ENCODE measurements at regions not wholly inside any gene's neighbourhood (a gene's known extent, or its start where the extent isn't known, plus 50 kb on each side); places are given as distances from the start of the nearest gene placed in this dataset.

DNA sequence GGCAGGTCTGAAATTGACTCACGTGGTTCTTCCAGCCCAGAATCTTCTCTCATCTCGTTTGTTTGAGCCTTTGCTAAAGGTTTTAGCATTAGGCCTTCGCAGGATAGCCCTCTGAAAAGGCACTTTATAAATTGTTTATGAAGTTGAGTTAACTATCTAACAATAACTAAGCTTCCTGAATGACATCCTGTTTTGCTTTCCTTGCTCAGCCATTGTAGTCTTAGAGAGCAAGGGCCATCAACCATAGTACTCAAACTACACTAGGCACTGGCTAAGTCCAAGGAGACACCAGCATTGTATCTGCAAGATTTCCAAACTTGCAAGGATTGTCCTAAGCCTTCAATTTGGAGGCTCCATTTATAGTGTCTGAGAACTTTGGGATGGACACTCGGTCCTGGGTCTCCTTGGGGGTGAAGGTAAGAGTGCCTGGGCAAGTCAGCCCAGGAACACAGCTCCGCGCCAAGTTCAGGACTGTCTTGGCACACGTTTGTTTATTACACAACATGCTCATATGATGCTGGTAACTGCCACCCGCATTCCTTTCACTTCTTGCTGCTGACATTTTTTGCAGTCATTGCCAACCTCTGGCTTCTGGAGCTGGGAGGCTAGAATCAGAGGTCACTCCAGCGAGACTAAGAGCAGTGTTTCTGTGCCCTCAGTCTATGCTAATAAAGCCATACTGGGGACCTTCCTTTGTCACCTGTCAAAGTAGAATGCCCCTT is 151.1 kb downstream of the ESM1 start:
- TF ChIP-seq EP300 (IDR thresholded peaks at IDR 0.05; ENCODE audit: borderline replicate concordance) (no peak), CEBPB (IDR thresholded peaks at IDR 0.05) (no peak), FOXM1 (IDR thresholded peaks at IDR 0.05; ENCODE audit: borderline replicate concordance, low read depth) (no peak), TAF1 (IDR thresholded peaks at IDR 0.05; ENCODE audit: low read depth) (no peak), RAD21 (IDR thresholded peaks at IDR 0.05; ENCODE audit: low read depth) (no peak), YY1 (IDR thresholded peaks at IDR 0.05; ENCODE audit: low read depth) (no peak), NFIC (IDR thresholded peaks at IDR 0.05) (no peak), CREB1 (IDR thresholded peaks at IDR 0.05; ENCODE audit: low read depth) (no peak), ZBTB7A (IDR thresholded peaks at IDR 0.05; ENCODE audit: low read depth) (no peak)
- TF ChIP-seq, protein P1, sequence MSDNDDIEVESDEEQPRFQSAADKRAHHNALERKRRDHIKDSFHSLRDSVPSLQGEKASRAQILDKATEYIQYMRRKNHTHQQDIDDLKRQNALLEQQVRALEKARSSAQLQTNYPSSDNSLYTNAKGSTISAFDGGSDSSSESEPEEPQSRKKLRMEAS (IDR thresholded peaks at IDR 0.05), result no peak
- TF ChIP-seq, protein P2, sequence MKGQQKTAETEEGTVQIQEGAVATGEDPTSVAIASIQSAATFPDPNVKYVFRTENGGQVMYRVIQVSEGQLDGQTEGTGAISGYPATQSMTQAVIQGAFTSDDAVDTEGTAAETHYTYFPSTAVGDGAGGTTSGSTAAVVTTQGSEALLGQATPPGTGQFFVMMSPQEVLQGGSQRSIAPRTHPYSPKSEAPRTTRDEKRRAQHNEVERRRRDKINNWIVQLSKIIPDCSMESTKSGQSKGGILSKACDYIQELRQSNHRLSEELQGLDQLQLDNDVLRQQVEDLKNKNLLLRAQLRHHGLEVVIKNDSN (IDR thresholded peaks at IDR 0.05), result no peak
- TF ChIP-seq, protein P3, sequence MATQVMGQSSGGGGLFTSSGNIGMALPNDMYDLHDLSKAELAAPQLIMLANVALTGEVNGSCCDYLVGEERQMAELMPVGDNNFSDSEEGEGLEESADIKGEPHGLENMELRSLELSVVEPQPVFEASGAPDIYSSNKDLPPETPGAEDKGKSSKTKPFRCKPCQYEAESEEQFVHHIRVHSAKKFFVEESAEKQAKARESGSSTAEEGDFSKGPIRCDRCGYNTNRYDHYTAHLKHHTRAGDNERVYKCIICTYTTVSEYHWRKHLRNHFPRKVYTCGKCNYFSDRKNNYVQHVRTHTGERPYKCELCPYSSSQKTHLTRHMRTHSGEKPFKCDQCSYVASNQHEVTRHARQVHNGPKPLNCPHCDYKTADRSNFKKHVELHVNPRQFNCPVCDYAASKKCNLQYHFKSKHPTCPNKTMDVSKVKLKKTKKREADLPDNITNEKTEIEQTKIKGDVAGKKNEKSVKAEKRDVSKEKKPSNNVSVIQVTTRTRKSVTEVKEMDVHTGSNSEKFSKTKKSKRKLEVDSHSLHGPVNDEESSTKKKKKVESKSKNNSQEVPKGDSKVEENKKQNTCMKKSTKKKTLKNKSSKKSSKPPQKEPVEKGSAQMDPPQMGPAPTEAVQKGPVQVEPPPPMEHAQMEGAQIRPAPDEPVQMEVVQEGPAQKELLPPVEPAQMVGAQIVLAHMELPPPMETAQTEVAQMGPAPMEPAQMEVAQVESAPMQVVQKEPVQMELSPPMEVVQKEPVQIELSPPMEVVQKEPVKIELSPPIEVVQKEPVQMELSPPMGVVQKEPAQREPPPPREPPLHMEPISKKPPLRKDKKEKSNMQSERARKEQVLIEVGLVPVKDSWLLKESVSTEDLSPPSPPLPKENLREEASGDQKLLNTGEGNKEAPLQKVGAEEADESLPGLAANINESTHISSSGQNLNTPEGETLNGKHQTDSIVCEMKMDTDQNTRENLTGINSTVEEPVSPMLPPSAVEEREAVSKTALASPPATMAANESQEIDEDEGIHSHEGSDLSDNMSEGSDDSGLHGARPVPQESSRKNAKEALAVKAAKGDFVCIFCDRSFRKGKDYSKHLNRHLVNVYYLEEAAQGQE (IDR thresholded peaks at IDR 0.05; ENCODE audit: low read depth), result no peak
